Esophagus muscularis mucosa (tissue), 3 donors: ENCODE measurements at regions not wholly inside any gene's neighbourhood (a gene's known extent, or its start where the extent isn't known, plus 50 kb on each side); places are given as distances from the start of the nearest gene placed in this dataset.

Experiments
- CTCF ChIP-seq, 3 experiments: fragments of 200-600 bp in 2 of 3; fragments of 450-650 bp in 1 of 3; sonication (generic) in 2 of 3; IDR thresholded peaks; one replicate each; pipeline ENCODE4 v1.5.1; 2017 to 2019; ENCODE audit warnings: antibody characterized with exemption in 3 of 3, mild to moderate bottlenecking in 2 of 3, moderate library complexity in 1 of 3
- POLR2A ChIP-seq: fragments of 450-650 bp; IDR thresholded peaks from one replicate; pipeline ENCODE4 v1.6.1; 2017; ENCODE audit warnings: antibody characterized with exemption, moderate library complexity, mild to moderate bottlenecking, low read depth

- TF ChIP-seq CTCF (IDR thresholded peaks at IDR 0.05) (no peak), POLR2A (no peak)
Observed at GRCh38 chr11:130631119-130631518, 182.7 kb downstream of the ADAMTS15 start.
